K562 (cell line): ENCODE measurements at regions not wholly inside any gene's neighbourhood (a gene's known extent, or its start where the extent isn't known, plus 50 kb on each side); places are given as distances from the start of the nearest gene placed in this dataset.

Experiments used
- ATF7 ChIP-seq: fragments of 450-650 bp; IDR thresholded peaks from 2 replicates; pipeline ENCODE4 v1.7.1; 2014; ENCODE audit warnings: mild to moderate bottlenecking, moderate library complexity
- HBP1 ChIP-seq: fragments of 450-650 bp; formaldehyde crosslinking; IDR thresholded peaks from 2 replicates; pipeline ENCODE4 v1.4.0; 2022; ENCODE audit warnings: missing genetic modification characterization
- NFIX ChIP-seq: fragments of 250-450 bp; sonication (Bioruptor Pico); IDR thresholded peaks from 2 replicates; pipeline ENCODE4 v1.4.0; 2020; ENCODE audit warnings: low read depth, mild to moderate bottlenecking, moderate library complexity
- POLR2A ChIP-seq: fragments of 450-650 bp; conservative IDR thresholded peaks from 2 replicates; pipeline ENCODE4 v1.6.1; 2016
- RFX5 ChIP-seq: IDR thresholded peaks from 2 replicates; pipeline ENCODE4 v1.6.1; 2011; ENCODE audit warnings: low read depth, mild to moderate bottlenecking, improper control_type of control experiment, low read length

GRCh38 chr6:1035401-1035800, 276.5 kb upstream of the FOXQ1 start:
- TF ChIP-seq ATF7 (no peak), RFX5 (no peak), HBP1 (CRISPR knock-in tag) (no peak), POLR2A (no peak), NFIX (CRISPR knock-in tag) (no peak)
